ENCODE measurements at regions not wholly inside any gene's neighbourhood (a gene's known extent, or its start where the extent isn't known, plus 50 kb on each side); places are given as distances from the start of the nearest gene placed in this dataset.

DNA sequence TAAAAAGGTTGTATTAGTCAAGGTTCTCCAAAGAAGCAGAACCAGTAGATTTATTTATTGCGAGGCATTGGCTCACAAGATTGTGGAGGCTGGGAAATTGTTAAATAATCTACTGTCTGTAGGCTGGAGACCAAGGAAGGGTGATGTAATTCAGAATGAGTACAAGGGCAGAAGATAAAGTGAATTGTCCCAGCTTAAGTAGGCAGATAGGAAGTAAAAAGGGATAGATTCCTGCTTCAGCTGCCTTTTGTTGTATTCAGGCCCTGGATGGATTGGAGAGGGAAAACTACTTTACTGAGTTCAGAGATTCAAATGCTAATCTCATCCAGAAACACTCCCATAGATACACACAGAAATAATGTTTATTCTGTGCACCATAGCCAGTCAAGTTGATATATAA, 301.1 kb downstream of the CYLC2 start:
- Histone ChIP-seq H3K14ac (ENCODE audit: low read length in 2 of 2) (no peak overlapping the region), H3K27me3 (ENCODE audit: control insufficient read depth in 1 of 2, insufficient read depth in 1 of 2, low read length in 2 of 2) (no peaks in the 10 kb centered on the region), H3K36me3 (ENCODE audit: control insufficient read depth in 1 of 2, insufficient read depth in 2 of 2, low read depth in 1 of 2, low read length in 2 of 2) (no peaks in the 10 kb centered on the region), H2BK15ac (ENCODE audit: low read depth, poor library complexity, severe bottlenecking) (no peak overlapping the region), H3K4me3 (ENCODE audit: insufficient read depth in 1 of 2, low read depth in 1 of 2, low read length in 2 of 2) (no peak overlapping the region), H3K9ac (ENCODE audit: low read length) (no peak overlapping the region), H2BK5ac (ENCODE audit: low read depth, low read length, poor library complexity, severe bottlenecking) (no peak overlapping the region), H3K27ac (ENCODE audit: low read length, poor library complexity, severe bottlenecking) (no peak overlapping the region), H3K9me3 (ENCODE audit: control insufficient read depth, low read length) (peaks cover 8% of the 10 kb centered on the region), H4K8ac (ENCODE audit: low read length) (no peak overlapping the region), H2AK5ac (ENCODE audit: low read length, severe bottlenecking) (no peak overlapping the region), H3K79me1 (replicated peaks; ENCODE audit: low read length, poor library complexity, severe bottlenecking) (no peaks in the 10 kb centered on the region), H2BK12ac (ENCODE audit: low read length in 2 of 2) (no peak overlapping the region), H2BK120ac (ENCODE audit: low read depth, low read length) (no peak overlapping the region), H3K4ac (ENCODE audit: low read depth in 1 of 2, low read length in 2 of 2) (no peak overlapping the region), H3K4me1 (ENCODE audit: control insufficient read depth, insufficient read depth, low read depth, low read length) (no peaks in the 10 kb centered on the region), H3K4me2 (ENCODE audit: low read length, poor library complexity, severe bottlenecking) (no peak overlapping the region), H4K91ac (ENCODE audit: low read length) (no peak overlapping the region), H3K18ac (ENCODE audit: low read depth in 1 of 2, low read length in 2 of 2) (no peak overlapping the region), H2AFZ (ENCODE audit: low read depth, low read length) (no peak overlapping the region), H3K23ac (ENCODE audit: low read length in 2 of 2) (no peak overlapping the region)
- DNase-seq: no peak
- 61% methylated on average over 1 of the region's 1 CpG for WGBS

DNA sequence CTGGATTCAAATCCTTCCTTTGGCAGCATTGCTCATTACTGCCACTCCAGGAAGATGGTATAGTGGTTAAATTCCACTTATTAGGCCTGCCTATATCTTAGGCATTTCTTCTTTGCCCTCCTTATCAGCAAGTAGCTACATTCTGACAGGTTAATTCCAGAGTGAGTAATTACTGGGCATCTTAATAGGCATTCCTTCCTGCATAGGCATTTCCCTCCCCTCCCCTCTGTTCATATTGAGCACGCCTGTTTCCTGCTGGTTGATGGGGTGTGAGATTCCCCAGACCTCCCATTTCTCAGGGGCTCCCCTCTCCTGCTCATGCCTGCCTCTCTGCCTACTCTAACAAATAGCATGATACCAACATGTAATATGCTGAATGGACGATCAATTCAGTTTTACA, 305.9 kb downstream of the CYLC2 start:
- no peak overlapping the region for H3K9ac ChIP-seq (ENCODE audit: low read length)
- WGBS: 0% methylated on average over 1 of the region's 2 CpGs
- no peaks in the 10 kb centered on the region for H3K36me3 ChIP-seq (ENCODE audit: control insufficient read depth in 1 of 2, insufficient read depth in 2 of 2, low read depth in 1 of 2, low read length in 2 of 2)
- no peak overlapping the region for H3K4me3 ChIP-seq (ENCODE audit: insufficient read depth in 1 of 2, low read depth in 1 of 2, low read length in 2 of 2)
- H2AFZ ChIP-seq (ENCODE audit: low read depth, low read length): no peak overlapping the region
- H4K91ac ChIP-seq (ENCODE audit: low read length): no peak overlapping the region
- no peaks in the 10 kb centered on the region for H3K79me1 ChIP-seq (replicated peaks; ENCODE audit: low read length, poor library complexity, severe bottlenecking)
- no peak overlapping the region for H3K4ac ChIP-seq (ENCODE audit: low read depth in 1 of 2, low read length in 2 of 2)
- H2BK15ac ChIP-seq (ENCODE audit: low read depth, poor library complexity, severe bottlenecking): no peak overlapping the region
- DNase-seq: no peak
- H2BK120ac ChIP-seq (ENCODE audit: low read depth, low read length): no peak overlapping the region
- peaks cover 34% of the 10 kb centered on the region for H3K9me3 ChIP-seq (ENCODE audit: control insufficient read depth, low read length)
- no peak overlapping the region for H3K18ac ChIP-seq (ENCODE audit: low read depth in 1 of 2, low read length in 2 of 2)
- no peak overlapping the region for H3K4me2 ChIP-seq (ENCODE audit: low read length, poor library complexity, severe bottlenecking)
- no peak overlapping the region for H2BK12ac ChIP-seq (ENCODE audit: low read length in 2 of 2)
- H2BK5ac ChIP-seq (ENCODE audit: low read depth, low read length, poor library complexity, severe bottlenecking): no peak overlapping the region
- no peaks in the 10 kb centered on the region for H3K4me1 ChIP-seq (ENCODE audit: control insufficient read depth, insufficient read depth, low read depth, low read length)
- H3K23ac ChIP-seq (ENCODE audit: low read length in 2 of 2): no peak overlapping the region
- H4K8ac ChIP-seq (ENCODE audit: low read length): no peak overlapping the region
- H2AK5ac ChIP-seq (ENCODE audit: low read length, severe bottlenecking): no peak overlapping the region
- H3K27ac ChIP-seq (ENCODE audit: low read length, poor library complexity, severe bottlenecking): no peak overlapping the region
- H3K14ac ChIP-seq (ENCODE audit: low read length in 2 of 2): no peak overlapping the region
- H3K27me3 ChIP-seq (ENCODE audit: control insufficient read depth in 1 of 2, insufficient read depth in 1 of 2, low read length in 2 of 2): no peaks in the 10 kb centered on the region

DNA sequence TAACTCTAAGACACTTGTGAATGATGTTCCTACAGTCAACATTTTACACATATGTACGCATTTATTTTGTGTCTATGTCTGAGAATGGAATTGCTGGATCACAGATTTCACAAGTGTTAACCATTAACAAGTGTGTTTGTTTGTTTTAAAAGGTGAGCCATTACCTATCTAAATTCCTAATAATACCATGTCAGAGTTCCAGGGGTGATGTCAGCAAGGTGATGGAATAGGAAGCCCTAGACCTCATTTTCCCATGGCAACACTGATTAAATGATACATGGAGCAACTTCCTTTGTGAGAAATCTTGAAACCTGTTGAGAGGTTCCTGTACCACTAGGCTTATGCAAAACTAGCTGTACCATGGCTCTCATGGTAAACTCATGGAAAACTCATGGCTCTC, 309.7 kb downstream of the CYLC2 start:
- Histone ChIP-seq H2BK15ac (ENCODE audit: low read depth, poor library complexity, severe bottlenecking) (no peak overlapping the region), H2BK120ac (ENCODE audit: low read depth, low read length) (no peak overlapping the region), H3K9ac (ENCODE audit: low read length) (no peak overlapping the region), H2AFZ (ENCODE audit: low read depth, low read length) (no peak overlapping the region), H3K27ac (ENCODE audit: low read length, poor library complexity, severe bottlenecking) (no peak overlapping the region), H3K23ac (ENCODE audit: low read length in 2 of 2) (no peak overlapping the region), H3K27me3 (ENCODE audit: control insufficient read depth in 1 of 2, insufficient read depth in 1 of 2, low read length in 2 of 2) (no peaks in the 10 kb centered on the region), H3K9me3 (ENCODE audit: control insufficient read depth, low read length) (peaks cover 37% of the 10 kb centered on the region), H2BK12ac (ENCODE audit: low read length in 2 of 2) (no peak overlapping the region), H3K79me1 (replicated peaks; ENCODE audit: low read length, poor library complexity, severe bottlenecking) (no peaks in the 10 kb centered on the region), H4K91ac (ENCODE audit: low read length) (no peak overlapping the region), H2BK5ac (ENCODE audit: low read depth, low read length, poor library complexity, severe bottlenecking) (no peak overlapping the region), H3K14ac (ENCODE audit: low read length in 2 of 2) (no peak overlapping the region), H3K4ac (ENCODE audit: low read depth in 1 of 2, low read length in 2 of 2) (no peak overlapping the region), H3K4me3 (ENCODE audit: insufficient read depth in 1 of 2, low read depth in 1 of 2, low read length in 2 of 2) (no peak overlapping the region), H3K36me3 (ENCODE audit: control insufficient read depth in 1 of 2, insufficient read depth in 2 of 2, low read depth in 1 of 2, low read length in 2 of 2) (no peaks in the 10 kb centered on the region), H2AK5ac (ENCODE audit: low read length, severe bottlenecking) (no peak overlapping the region), H3K18ac (ENCODE audit: low read depth in 1 of 2, low read length in 2 of 2) (no peak overlapping the region), H3K4me2 (ENCODE audit: low read length, poor library complexity, severe bottlenecking) (no peak overlapping the region), H3K4me1 (ENCODE audit: control insufficient read depth, insufficient read depth, low read depth, low read length) (no peaks in the 10 kb centered on the region), H4K8ac (ENCODE audit: low read length) (no peak overlapping the region)
- WGBS: no CpG with 5 or more reads among the region's 1 CpG
- no peak for DNase-seq

DNA sequence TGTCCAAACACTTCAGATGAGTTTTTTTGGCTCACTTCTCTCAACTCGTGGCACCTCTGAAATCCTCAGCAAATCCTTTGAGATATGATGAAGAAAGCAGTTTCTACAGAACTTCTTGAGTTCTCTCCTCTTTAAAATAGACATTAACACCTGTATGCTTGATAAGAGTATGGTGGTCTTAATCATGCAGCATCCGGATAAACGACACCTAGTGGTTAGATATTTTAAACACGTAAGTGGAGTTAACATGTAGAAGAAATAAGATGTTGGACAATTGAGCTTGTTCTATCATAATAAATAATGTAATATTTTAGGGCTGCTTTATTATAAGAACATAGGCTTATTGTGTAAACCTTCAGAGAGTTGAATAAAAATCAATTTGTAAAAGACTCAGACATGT, 324.8 kb downstream of the CYLC2 start:
- Histone ChIP-seq H3K27me3 (ENCODE audit: control insufficient read depth in 1 of 2, insufficient read depth in 1 of 2, low read length in 2 of 2) (no peaks in the 10 kb centered on the region), H2AK5ac (ENCODE audit: low read length, severe bottlenecking) (no peak overlapping the region), H3K4ac (ENCODE audit: low read depth in 1 of 2, low read length in 2 of 2) (no peak overlapping the region), H2BK15ac (ENCODE audit: low read depth, poor library complexity, severe bottlenecking) (no peak overlapping the region), H2BK12ac (ENCODE audit: low read length in 2 of 2) (no peak overlapping the region), H3K4me1 (ENCODE audit: control insufficient read depth, insufficient read depth, low read depth, low read length) (no peaks in the 10 kb centered on the region), H3K27ac (ENCODE audit: low read length, poor library complexity, severe bottlenecking) (no peak overlapping the region), H3K18ac (ENCODE audit: low read depth in 1 of 2, low read length in 2 of 2) (no peak overlapping the region), H3K4me3 (ENCODE audit: insufficient read depth in 1 of 2, low read depth in 1 of 2, low read length in 2 of 2) (no peak overlapping the region), H3K14ac (ENCODE audit: low read length in 2 of 2) (no peak overlapping the region), H3K36me3 (ENCODE audit: control insufficient read depth in 1 of 2, insufficient read depth in 2 of 2, low read depth in 1 of 2, low read length in 2 of 2) (no peaks in the 10 kb centered on the region), H4K91ac (ENCODE audit: low read length) (no peak overlapping the region), H3K23ac (ENCODE audit: low read length in 2 of 2) (no peak overlapping the region), H2AFZ (ENCODE audit: low read depth, low read length) (no peak overlapping the region), H3K4me2 (ENCODE audit: low read length, poor library complexity, severe bottlenecking) (no peak overlapping the region), H3K9ac (ENCODE audit: low read length) (no peak overlapping the region), H2BK5ac (ENCODE audit: low read depth, low read length, poor library complexity, severe bottlenecking) (no peak overlapping the region), H4K8ac (ENCODE audit: low read length) (no peak overlapping the region), H3K9me3 (ENCODE audit: control insufficient read depth, low read length) (peaks cover 10% of the 10 kb centered on the region), H3K79me1 (replicated peaks; ENCODE audit: low read length, poor library complexity, severe bottlenecking) (no peaks in the 10 kb centered on the region), H2BK120ac (ENCODE audit: low read depth, low read length) (no peak overlapping the region)
- no CpG with 5 or more reads among the region's 4 CpGs for WGBS
- DNase-seq: no peak
